Fibroblast of pulmonary artery (primary cell): ENCODE measurements at regions not wholly inside any gene's neighbourhood (a gene's known extent, or its start where the extent isn't known, plus 50 kb on each side); places are given as distances from the start of the nearest gene placed in this dataset.

Experiments used
- DNase-seq: peaks from one replicate; pipeline ENCODE4 v3.0.0-alpha.2; 2010; ENCODE audit warnings: low read depth
- H3K4me3 ChIP-seq: replicated peaks from 2 replicates; pipeline ENCODE4 v1.5.1; 2011; ENCODE audit warnings: low read depth, mild to moderate bottlenecking, control low read depth, low read length, moderate library complexity
- CTCF ChIP-seq: IDR thresholded peaks from 2 replicates; pipeline ENCODE4 v1.5.1; 2011; ENCODE audit warnings: mild to moderate bottlenecking, control low read depth, low read length, inconsistent platforms; ENCODE audit errors: missing control alignments

- DNase-seq = no peak
- no peak overlapping the region for H3K4me3 ChIP-seq
- TF ChIP-seq CTCF = no peak
These were observed 55.5 kb upstream of the HES1 start for GRCh38 chr3:194080436-194080835.

GRCh38 chr3:194080913-194081800 is 54.8 kb upstream of the HES1 start:
- no peak for DNase-seq
- H3K4me3 ChIP-seq = no peak overlapping the region
- no peak for TF ChIP-seq CTCF

- DNase-seq = no peak
- no peak for TF ChIP-seq CTCF
- no peak overlapping the region for H3K4me3 ChIP-seq
These were observed 54.1 kb upstream of the HES1 start for GRCh38 chr3:194081826-194082225.

GRCh38 chr3:194082743-194083636 is 53.0 kb upstream of the HES1 start:
- no peak for TF ChIP-seq CTCF
- H3K4me3 ChIP-seq = no peak overlapping the region
- peak; percentile 56 for DNase-seq

GRCh38 chr3:194083637-194084224 is 52.2 kb upstream of the HES1 start:
- H3K4me3 ChIP-seq = no peak overlapping the region
- no peak for DNase-seq
- no peak for TF ChIP-seq CTCF

GRCh38 chr3:194084284-194084683 is 51.7 kb upstream of the HES1 start:
- TF ChIP-seq CTCF = no peak
- no peak for DNase-seq
- H3K4me3 ChIP-seq = no peak overlapping the region
